GM18519 (cell line): ENCODE measurements at regions not wholly inside any gene's neighbourhood (a gene's known extent, or its start where the extent isn't known, plus 50 kb on each side); places are given as distances from the start of the nearest gene placed in this dataset.

ENCODE experiments used
- ATAC-seq: cut with Tn5 transposase; IDR thresholded peaks from one replicate; pipeline ENCODE4 v1.9.1; 2021; ENCODE audit warnings: mild to moderate bottlenecking, moderate library complexity; ENCODE audit not compliant: unreplicated experiment, low FRiP score

DNA sequence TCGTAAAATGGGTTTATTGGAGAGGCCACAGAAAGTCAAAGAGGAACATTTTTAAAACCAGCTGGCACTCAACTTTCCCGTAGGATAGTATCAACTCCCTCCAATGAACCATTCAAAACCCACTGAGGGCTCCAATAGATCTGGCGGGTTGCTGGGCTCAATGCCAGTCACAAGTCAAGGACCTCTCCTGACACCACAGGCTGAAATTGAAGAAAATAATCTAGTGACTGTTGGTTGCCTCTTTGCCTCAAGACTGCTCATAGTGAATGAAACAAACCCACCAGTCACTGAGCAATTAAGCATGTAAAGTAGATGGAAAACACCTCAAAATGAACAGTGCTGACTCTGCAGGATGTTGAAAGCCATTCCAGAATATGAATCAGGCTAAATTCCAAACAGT, 500.6 kb upstream of the AGTR1 start:
- ATAC-seq, result no peak

DNA sequence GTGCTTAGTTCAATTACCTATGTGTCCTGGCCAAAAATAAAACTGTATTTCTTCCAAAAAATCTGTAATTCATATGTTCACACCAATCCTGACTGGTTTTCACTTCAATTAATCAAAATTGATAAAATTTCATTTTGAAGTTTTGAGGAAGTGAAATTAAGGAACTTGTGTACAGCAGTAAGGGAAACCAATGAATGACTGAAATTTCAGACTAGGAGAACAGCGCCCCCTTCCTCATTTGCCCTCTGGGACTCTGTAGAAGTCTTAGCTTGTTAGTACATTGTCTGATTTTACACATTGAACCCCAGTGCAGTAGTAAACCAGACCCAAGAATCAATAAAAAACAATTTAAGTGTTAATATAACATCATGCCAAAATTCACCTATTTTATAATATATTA, 495.3 kb upstream of the AGTR1 start:
- no peak for ATAC-seq

GRCh38 chr3:148203297-148204010, 494.2 kb upstream of the AGTR1 start:
- no peak for ATAC-seq

DNA sequence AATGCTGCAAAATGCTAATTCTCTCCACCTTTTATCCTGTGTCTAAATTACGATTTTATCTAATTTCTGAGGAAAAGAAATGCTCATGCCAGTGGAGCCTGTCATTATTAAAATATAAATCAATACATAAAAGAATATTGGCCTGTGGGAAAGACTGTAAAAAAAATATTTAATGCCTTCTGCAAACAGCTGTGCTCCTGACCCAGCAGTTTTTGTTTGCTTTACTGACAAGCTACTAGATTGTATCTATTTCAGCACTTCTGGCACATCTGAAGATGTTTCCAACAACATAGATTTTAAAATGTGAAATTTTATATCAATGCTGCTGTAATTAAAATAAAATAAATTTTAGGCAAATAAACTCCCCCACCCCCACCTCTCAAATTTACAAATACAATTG, 493.6 kb upstream of the AGTR1 start:
- ATAC-seq, result no peak

DNA sequence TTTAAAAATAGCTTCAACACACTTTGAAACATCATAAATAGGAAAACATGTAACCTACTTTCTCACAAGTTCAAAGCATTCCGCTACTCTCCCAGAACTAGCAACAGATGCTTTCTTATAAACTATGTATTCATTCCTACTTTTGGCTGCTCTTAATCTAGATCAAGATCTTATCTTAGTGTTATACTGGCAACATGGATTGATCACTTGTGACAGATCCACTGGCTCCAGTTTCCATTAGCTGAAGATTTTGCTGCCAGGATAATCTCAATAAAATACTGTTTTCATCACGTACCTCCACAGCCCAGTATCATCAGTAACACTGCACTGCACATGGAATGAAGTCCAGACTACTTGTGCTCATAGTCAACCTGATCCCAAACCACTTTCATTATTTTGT, 491.7 kb upstream of the AGTR1 start:
- no peak for ATAC-seq

- ATAC-seq, result no peak
Measured at GRCh38 chr3:148206446-148206845, 491.3 kb upstream of the AGTR1 start.

- ATAC-seq, result no peak
Measured at GRCh38 chr3:148208975-148209374, 488.7 kb upstream of the AGTR1 start.

GRCh38 chr3:148211725-148212124, 486.0 kb upstream of the AGTR1 start:
- ATAC-seq, result no peak

GRCh38 chr3:148214705-148215104, 483.0 kb upstream of the AGTR1 start:
- no peak for ATAC-seq

GRCh38 chr3:148217317-148217716, 480.4 kb upstream of the AGTR1 start:
- ATAC-seq, result no peak

DNA sequence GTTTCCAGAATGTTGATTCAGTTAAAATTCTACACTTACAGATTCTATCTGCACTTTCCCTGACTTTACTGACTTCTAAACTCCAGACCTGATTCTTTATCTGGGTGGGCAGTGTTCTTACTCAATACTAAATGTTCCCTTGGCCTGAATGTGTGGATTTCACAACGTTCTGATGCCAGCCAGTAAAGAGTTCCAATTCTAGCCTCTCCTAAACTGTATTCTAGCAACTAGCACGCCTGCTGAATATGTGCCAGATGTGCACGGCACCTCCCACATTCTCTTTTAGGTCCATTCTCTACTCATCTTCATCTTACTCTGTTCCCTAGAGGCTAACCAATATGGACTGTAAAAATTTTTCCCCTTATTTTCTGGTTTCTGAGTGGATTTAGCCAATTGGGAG, 479.5 kb upstream of the AGTR1 start:
- no peak for ATAC-seq

- no peak for ATAC-seq
Measured at GRCh38 chr3:148219999-148220398, 477.7 kb upstream of the AGTR1 start.

GRCh38 chr3:148221303-148221702, 476.4 kb upstream of the AGTR1 start:
- no peak for ATAC-seq

DNA sequence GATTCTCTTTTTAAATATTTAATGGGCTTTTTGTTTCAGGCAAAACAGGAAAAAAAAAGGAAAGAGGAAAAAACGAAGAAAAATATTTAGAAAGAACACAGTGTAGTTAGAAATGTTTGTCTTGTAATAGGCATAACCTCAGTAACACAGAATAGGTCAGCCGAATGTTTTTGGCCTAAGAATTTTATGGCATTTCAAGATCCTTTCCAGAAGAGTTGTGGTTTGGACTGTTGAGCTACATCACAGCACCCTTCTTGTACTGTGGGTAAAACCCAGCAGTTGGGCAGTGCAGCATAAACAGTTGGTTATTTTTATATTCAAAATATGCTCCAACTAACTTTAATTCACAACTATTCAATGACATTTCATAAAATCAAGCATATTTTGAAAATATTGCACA, 474.4 kb upstream of the AGTR1 start:
- ATAC-seq, result no peak

DNA sequence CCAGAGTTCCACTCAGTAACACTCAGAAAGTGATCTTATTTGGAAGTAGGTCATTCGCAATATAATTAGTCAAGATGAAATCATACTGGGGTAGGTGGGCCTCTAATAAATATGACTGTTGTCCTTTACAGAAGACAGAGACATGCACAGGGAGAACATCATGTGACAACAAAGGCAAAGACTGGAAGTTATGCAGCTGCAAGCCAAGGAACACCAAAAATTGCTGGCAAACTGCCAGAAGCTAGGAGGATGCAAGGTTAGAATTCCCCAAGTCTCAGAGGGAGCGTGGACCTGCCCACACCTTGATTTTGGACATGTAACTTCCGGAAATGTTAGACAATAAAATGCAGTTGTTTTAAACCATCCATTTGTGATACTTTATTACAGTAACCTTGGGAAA, 471.5 kb upstream of the AGTR1 start:
- no peak for ATAC-seq

- ATAC-seq, result no peak
Measured at GRCh38 chr3:148227534-148227933, 470.2 kb upstream of the AGTR1 start.

- peak; percentile 54 for ATAC-seq
Measured at GRCh38 chr3:148229107-148229506, 468.6 kb upstream of the AGTR1 start.

DNA sequence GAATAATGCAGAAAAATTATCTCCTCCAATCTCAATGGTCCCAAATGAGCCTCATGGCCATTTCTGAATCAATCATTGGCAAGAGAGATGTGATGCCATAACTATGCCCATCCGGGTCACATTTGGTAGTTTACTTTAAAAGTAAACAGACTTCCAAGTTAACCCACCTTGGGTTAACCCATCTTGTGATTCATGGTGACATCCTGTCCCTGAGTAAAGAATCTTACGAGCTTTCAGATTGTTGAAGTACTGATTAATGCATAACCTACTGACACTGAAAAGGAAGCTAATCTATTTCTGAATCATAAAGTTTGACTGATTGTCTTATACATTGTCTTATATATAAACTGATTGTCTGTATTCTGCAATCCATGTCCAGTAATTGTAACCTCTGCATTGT, 467.2 kb upstream of the AGTR1 start:
- no peak for ATAC-seq

GRCh38 chr3:148232389-148232788, 465.3 kb upstream of the AGTR1 start:
- ATAC-seq, result no peak

- no peak for ATAC-seq
Measured at GRCh38 chr3:148233403-148233802, 464.3 kb upstream of the AGTR1 start.

DNA sequence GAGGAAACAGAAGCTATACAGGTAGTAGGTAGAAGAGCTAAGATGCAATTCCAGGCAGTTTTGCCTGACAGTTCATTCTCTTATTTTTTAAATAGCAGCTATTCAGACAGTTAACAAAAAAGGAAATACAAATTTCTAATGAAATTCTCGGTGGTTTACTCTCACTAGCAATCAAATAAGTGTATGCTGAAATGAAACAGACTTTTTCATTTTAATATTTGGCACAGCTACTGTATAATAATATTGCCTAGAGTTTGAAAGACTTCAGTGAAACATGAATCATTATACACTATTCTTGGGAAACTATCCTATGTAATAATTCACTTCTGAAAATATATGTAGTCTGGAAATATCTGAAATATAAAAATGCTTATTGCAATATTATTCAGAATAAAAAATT, 463.2 kb upstream of the AGTR1 start:
- no peak for ATAC-seq

DNA sequence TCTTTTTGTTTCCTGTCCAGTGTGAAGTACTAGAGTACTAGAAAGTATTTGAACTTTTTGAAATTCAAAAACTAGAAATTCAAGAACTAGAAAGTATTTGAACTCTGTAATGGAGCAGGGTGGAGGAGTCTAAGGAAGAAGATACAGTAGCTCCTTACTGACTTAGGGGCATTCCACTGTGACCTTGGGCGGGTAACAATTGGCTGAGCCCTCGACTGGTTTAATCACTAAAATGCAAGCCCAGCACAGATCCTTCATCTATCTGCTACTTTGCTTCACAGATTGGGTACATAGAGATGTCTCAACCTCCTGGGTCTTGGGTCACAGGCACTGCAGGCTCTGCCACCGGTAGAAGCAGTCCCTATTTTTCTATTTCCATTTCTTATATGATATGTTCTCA, 462.1 kb upstream of the AGTR1 start:
- no peak for ATAC-seq

GRCh38 chr3:148238421-148238821, 459.3 kb upstream of the AGTR1 start:
- ATAC-seq, result no peak
